ENCODE measurements at regions not wholly inside any gene's neighbourhood (a gene's known extent, or its start where the extent isn't known, plus 50 kb on each side); places are given as distances from the start of the nearest gene placed in this dataset.
"Not testable (repeated sequence)": the region's sequence is repeated elsewhere in the genome, so short reads cannot be mapped to it uniquely, and the experiment has no call there.

GRCh38 chrX:99988532-99988931, 421.5 kb downstream of the PCDH19 start:
- intact Hi-C loops (cut with DNase I); H3K27me3 ChIP-seq; DNase-seq; H3K4me3 ChIP-seq; H3K27ac ChIP-seq; H3K4me1 ChIP-seq (ENCODE audit: insufficient read depth); H3K9me3 ChIP-seq; H3K36me3 ChIP-seq: not testable (repeated sequence)
- WGBS, 3 donors = 56 to 70% (median 66%) methylated on average over 3 of the region's 3 CpGs

GRCh38 chrX:99973572-99974226, 436.4 kb downstream of the PCDH19 start:
- 59 to 71% (median 68%) methylated on average over 3 of the region's 3 CpGs for WGBS, 3 donors
- H3K4me3 ChIP-seq = no peak overlapping the region
- H3K27me3 ChIP-seq = no peaks in the 10 kb centered on the region
- intact Hi-C loops (cut with DNase I) = no loop called here
- no peak overlapping the region for H3K27ac ChIP-seq
- H3K36me3 ChIP-seq = no peaks in the 10 kb centered on the region
- H3K9me3 ChIP-seq = no peaks in the 10 kb centered on the region
- TF ChIP-seq CTCF (IDR thresholded peaks at IDR 0.05) (no peak), EP300 (IDR thresholded peaks at IDR 0.05) (no peak), POLR2A (IDR thresholded peaks at IDR 0.05) (no peak)
- DNase-seq = no peak
- H3K4me1 ChIP-seq (ENCODE audit: insufficient read depth) = no peaks in the 10 kb centered on the region

- no peak for TF ChIP-seq POLR2A (IDR thresholded peaks at IDR 0.05)
- TF ChIP-seq EP300 (IDR thresholded peaks at IDR 0.05) = no peak
- TF ChIP-seq CTCF (IDR thresholded peaks at IDR 0.05) = no peak
- H3K4me3 ChIP-seq = no peak overlapping the region
- no peak overlapping the region for H3K27ac ChIP-seq
- DNase-seq = no peak
- no peaks in the 10 kb centered on the region for H3K4me1 ChIP-seq (ENCODE audit: insufficient read depth)
- H3K36me3 ChIP-seq = no peaks in the 10 kb centered on the region
- intact Hi-C loops (cut with DNase I) = no loop called here
- 39 to 75% (median 62%) methylated on average over 15 of the region's 15 CpGs for WGBS, 3 donors
- H3K27me3 ChIP-seq = no peaks in the 10 kb centered on the region
- no peaks in the 10 kb centered on the region for H3K9me3 ChIP-seq
These were observed 470.2 kb downstream of the PCDH19 start for GRCh38 chrX:99939883-99940232.

GRCh38 chrX:99939206-99939882, 470.7 kb downstream of the PCDH19 start:
- H3K27ac ChIP-seq; intact Hi-C loops (cut with DNase I): not testable (repeated sequence)
- WGBS, 3 donors = 42 to 65% (median 56%) methylated on average over 29 of the region's 29 CpGs

GRCh38 chrX:99938464-99938863, 471.6 kb downstream of the PCDH19 start:
- 67 to 76% (median 73%) methylated on average over 10 of the region's 10 CpGs for WGBS, 3 donors
- Histone ChIP-seq H3K4me1 (ENCODE audit: insufficient read depth) (no peaks in the 10 kb centered on the region), H3K4me3 (no peak overlapping the region), H3K27me3 (no peaks in the 10 kb centered on the region), H3K9me3 (no peaks in the 10 kb centered on the region), H3K36me3 (no peaks in the 10 kb centered on the region), H3K27ac (no peak overlapping the region)
- intact Hi-C loops (cut with DNase I) = no loop called here
- DNase-seq = peak in 1 of 5 donors; percentile 3
- TF ChIP-seq POLR2A (IDR thresholded peaks at IDR 0.05) (no peak), EP300 (IDR thresholded peaks at IDR 0.05) (no peak), CTCF (IDR thresholded peaks at IDR 0.05) (no peak)

More at GRCh38 chrX:99939206-99939882, 470.7 kb downstream of the PCDH19 start:
- DNase-seq = peak in 1 of 5 donors; percentile 3
- H3K4me1 ChIP-seq (ENCODE audit: insufficient read depth); H3K9me3 ChIP-seq; H3K36me3 ChIP-seq; H3K4me3 ChIP-seq; H3K27me3 ChIP-seq: not testable (repeated sequence)
